T-cell (primary cell): ENCODE measurements at regions not wholly inside any gene's neighbourhood (a gene's known extent, or its start where the extent isn't known, plus 50 kb on each side); places are given as distances from the start of the nearest gene placed in this dataset.

ENCODE experiments used
- ATAC-seq, 4 experiments: fragments of 200-7000 bp in 3 of 4; fragments of 150-1000 bp in 1 of 4; cut with Tn5 transposase; replicated peaks in 1 of 4; 1 replicate in 3 of 4; 2 replicates in 1 of 4; pipeline ENCODE4 v1.10.0; 2021; ENCODE audit warnings: moderate library complexity in 3 of 4, mild to moderate bottlenecking in 2 of 4, moderate number of reproducible peaks in 1 of 4
- CTCF ChIA-PET, 2 donors: fragments of 300-600 bp; sonication (Branson Sonifier 250); formaldehyde crosslinking; loops; one replicate each; lab custom pipeline; 2022; ENCODE audit warnings: antibody characterized with exemption in 2 of 2; lab: Charles Lee
- POLR2A ChIA-PET, 2 donors: fragments of 300-600 bp; sonication (Branson Sonifier 250); formaldehyde crosslinking; loops; one replicate each; lab custom pipeline; 2022; ENCODE audit warnings: antibody characterized with exemption in 2 of 2; lab: Charles Lee
- DNase-seq, 35 experiments: peaks; one replicate each; pipeline versions ENCODE4 v3.0.0 to v3.0.0-alpha.2; 2013 to 2023
- H3K27ac ChIP-seq: one replicate; pipeline ENCODE4 v1.5.1; 2013; ENCODE audit warnings: low read length
- H3K27me3 ChIP-seq, 2 experiments: replicated peaks in 1 of 2; 1 replicate in 1 of 2; 2 replicates in 1 of 2; pipeline versions ENCODE4 v1.6.1 to v1.7.0; 2013; ENCODE audit warnings: low read length in 1 of 2, mixed read lengths in 1 of 2; ENCODE audit not compliant: control insufficient read depth in 2 of 2, insufficient read depth in 2 of 2; ENCODE audit errors: extremely low read depth in 1 of 2
- H3K36me3 ChIP-seq, 2 donors: 1 replicate in 1 of 2; 2 replicates in 1 of 2; pipeline versions ENCODE4 v1.6.1 to v1.7.0; 2013; ENCODE audit warnings: low read length in 1 of 2; ENCODE audit not compliant: control insufficient read depth in 2 of 2, insufficient read depth in 1 of 2; ENCODE audit errors: extremely low read depth in 1 of 2
- H3K4me1 ChIP-seq, 2 experiments: 1 replicate in 1 of 2; 2 replicates in 1 of 2; pipeline versions ENCODE4 v1.6.1 to v1.7.0; 2013; ENCODE audit warnings: low read length in 2 of 2, mixed read lengths in 1 of 2; ENCODE audit not compliant: insufficient read depth in 2 of 2, control insufficient read depth in 1 of 2; ENCODE audit errors: extremely low read depth in 1 of 2
- H3K4me3 ChIP-seq, 2 donors: 1 replicate in 1 of 2; 2 replicates in 1 of 2; pipeline versions ENCODE4 v1.5.1 to v1.7.0; 2013; ENCODE audit warnings: mild to moderate bottlenecking in 2 of 2, low read length in 1 of 2, moderate library complexity in 1 of 2; ENCODE audit not compliant: control insufficient read depth in 1 of 2; ENCODE audit errors: extremely low read depth in 1 of 2
- H3K9me3 ChIP-seq: 2 replicates; pipeline ENCODE4 v1.7.0; 2013
- H3K27ac Mint-ChIP-seq, 2 donors: one replicate each; pipeline ENCODE4 v1.8.0; 2020 to 2021; ENCODE audit warnings: mild to moderate bottlenecking in 2 of 2, mixed read lengths in 2 of 2
- H3K27me3 Mint-ChIP-seq, 2 donors: one replicate each; pipeline ENCODE4 v1.8.0; 2021 to 2022; ENCODE audit warnings: mixed read lengths in 2 of 2
- H3K36me3 Mint-ChIP-seq: one replicate; pipeline ENCODE4 v1.8.0; 2021; ENCODE audit warnings: mixed read lengths
- H3K4me1 Mint-ChIP-seq, 3 donors: one replicate each; pipeline ENCODE4 v1.8.0; 2020 to 2022; ENCODE audit warnings: mixed read lengths in 3 of 3, mild to moderate bottlenecking in 1 of 3
- H3K4me3 Mint-ChIP-seq, 3 donors: one replicate each; pipeline ENCODE4 v1.8.0; 2020 to 2022; ENCODE audit warnings: mild to moderate bottlenecking in 3 of 3, mixed read lengths in 3 of 3, moderate library complexity in 3 of 3
- H3K9me3 Mint-ChIP-seq, 3 donors: one replicate each; pipeline ENCODE4 v1.8.0; 2020 to 2022; ENCODE audit warnings: mixed read lengths in 3 of 3
- WGBS: methylation state at CpG from one replicate; pipeline ENCODE4 v1.1.5; 2013; ENCODE audit warnings: missing lambda C conversion rate; ENCODE audit not compliant: insufficient coverage; 5-methylcytosine and 5-hydroxymethylcytosine counted together

DNA sequence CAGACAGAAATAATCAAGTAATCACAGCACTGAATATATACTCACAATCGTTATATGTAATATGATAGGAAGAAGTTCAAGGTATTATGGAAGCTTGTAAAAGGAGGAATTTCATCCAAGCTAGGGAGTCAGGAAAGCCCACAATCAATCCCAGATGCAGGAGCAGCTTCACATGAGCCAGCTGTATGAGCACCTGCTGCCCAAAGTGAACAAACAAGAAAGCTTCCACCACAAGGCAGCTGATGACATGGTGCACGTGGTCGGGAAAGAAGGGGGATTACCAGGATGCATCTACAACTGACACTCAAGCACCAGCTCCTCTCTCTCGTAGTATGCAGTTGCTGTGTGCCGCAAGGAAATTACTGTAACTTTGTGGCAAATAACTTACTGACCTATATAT is 225.2 kb downstream of the XPNPEP1 start:
- ChIA-PET CTCF (no interaction called here), POLR2A (no interaction called here)
- ATAC-seq, result no peak
- no peak overlapping the region for H3K27ac ChIP-seq
- Mint-ChIP-seq H3K27me3 (peaks cover 2 to 8% of the 10 kb centered on the region in 2 donors), H3K27ac (no peak overlapping the region), H3K4me3 (no peak overlapping the region), H3K4me1 (no peaks in the 10 kb centered on the region), H3K36me3 (no peaks in the 10 kb centered on the region), H3K9me3 (no peaks in the 10 kb centered on the region)
- no peak overlapping the region for H3K4me3 ChIP-seq
- DNase-seq, result no peak
- no peaks in the 10 kb centered on the region for H3K36me3 ChIP-seq
- H3K27me3 ChIP-seq, result no peaks in the 10 kb centered on the region
- no peaks in the 10 kb centered on the region for H3K4me1 ChIP-seq
- H3K9me3 ChIP-seq, result no peaks in the 10 kb centered on the region
- WGBS, result 58% methylated on average over 4 of the region's 5 CpGs

DNA sequence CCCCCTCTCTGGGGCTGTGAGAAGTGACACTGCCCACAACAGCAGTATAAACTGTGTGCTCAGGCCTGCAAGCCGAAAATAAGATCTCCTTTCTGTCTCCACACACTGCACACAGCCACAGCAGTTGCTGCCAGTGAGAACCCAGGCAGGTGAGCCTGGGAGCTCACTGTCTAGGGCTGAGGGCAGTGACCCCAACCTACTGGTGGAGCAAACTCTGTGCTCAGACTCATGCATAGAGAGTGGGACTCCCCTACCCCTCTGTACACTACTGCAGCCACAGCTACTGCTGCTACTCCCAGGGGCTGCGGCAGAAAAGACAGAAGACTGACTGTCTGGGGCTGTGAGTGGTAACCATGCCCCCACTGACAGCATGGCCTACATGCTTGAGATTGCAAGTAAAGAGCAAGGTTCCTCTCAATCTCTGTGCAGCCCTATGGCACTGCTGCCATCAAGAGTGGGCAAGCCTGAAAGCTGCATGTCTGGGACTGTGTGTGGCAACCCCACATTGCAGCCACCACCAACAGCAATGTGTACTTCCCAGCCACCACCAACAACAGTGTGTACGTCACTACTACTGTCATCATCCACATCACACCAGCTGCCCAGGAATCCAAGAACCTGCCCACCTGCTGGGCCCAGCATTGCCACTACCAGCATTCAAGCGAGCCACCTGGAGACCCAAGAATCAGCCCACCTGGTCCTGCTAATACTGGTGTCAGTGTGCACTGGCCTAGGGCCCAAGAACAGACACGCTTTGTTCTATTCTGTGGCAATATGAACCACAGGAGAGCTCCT is 226.1 kb downstream of the XPNPEP1 start:
- Mint-ChIP-seq H3K9me3 (peaks cover 0 to 4% (median 0%) of the 10 kb centered on the region in 3 donors), H3K27me3 (peaks cover 2 to 11% of the 10 kb centered on the region in 2 donors), H3K36me3 (no peaks in the 10 kb centered on the region), H3K4me3 (no peak overlapping the region), H3K4me1 (no peaks in the 10 kb centered on the region), H3K27ac (no peak overlapping the region)
- ChIA-PET CTCF (no interaction called here), POLR2A (no interaction called here)
- Histone ChIP-seq H3K27ac (no peak overlapping the region), H3K4me3 (no peak overlapping the region), H3K27me3 (no peaks in the 10 kb centered on the region), H3K9me3 (no peaks in the 10 kb centered on the region), H3K4me1 (no peaks in the 10 kb centered on the region), H3K36me3 (no peaks in the 10 kb centered on the region)
- DNase-seq (no peak), ATAC-seq (no peak)
- WGBS, result 75% methylated on average over 5 of the region's 5 CpGs

- Mint-ChIP-seq H3K4me3 (no peak overlapping the region), H3K27me3 (peaks cover 2 to 13% of the 10 kb centered on the region in 2 donors), H3K9me3 (peaks cover 0 to 7% (median 0%) of the 10 kb centered on the region in 3 donors), H3K4me1 (no peaks in the 10 kb centered on the region), H3K36me3 (no peaks in the 10 kb centered on the region), H3K27ac (no peak overlapping the region)
- H3K9me3 ChIP-seq, result no peaks in the 10 kb centered on the region
- H3K27ac ChIP-seq, result no peak overlapping the region
- no peaks in the 10 kb centered on the region for H3K27me3 ChIP-seq
- ChIA-PET CTCF (no interaction called here), POLR2A (no interaction called here)
- H3K4me1 ChIP-seq, result no peaks in the 10 kb centered on the region
- H3K36me3 ChIP-seq, result no peaks in the 10 kb centered on the region
- no peak for DNase-seq
- WGBS, result 64% methylated on average over 1 of the region's 2 CpGs
- no peak overlapping the region for H3K4me3 ChIP-seq
- ATAC-seq, result no peak
Observed at GRCh38 chr10:109696462-109696861, 226.8 kb downstream of the XPNPEP1 start.

- Histone ChIP-seq H3K4me3 (no peak overlapping the region), H3K36me3 (no peaks in the 10 kb centered on the region), H3K9me3 (no peaks in the 10 kb centered on the region), H3K27ac (no peak overlapping the region), H3K4me1 (no peaks in the 10 kb centered on the region), H3K27me3 (no peaks in the 10 kb centered on the region)
- DNase-seq, result no peak
- peaks cover 3 to 15% of the 10 kb centered on the region in 2 donors for H3K27me3 Mint-ChIP-seq
- no peaks in the 10 kb centered on the region for H3K36me3 Mint-ChIP-seq
- no peak overlapping the region for H3K27ac Mint-ChIP-seq
- H3K9me3 Mint-ChIP-seq, result peaks cover 0 to 7% (median 0%) of the 10 kb centered on the region in 3 donors
- ChIA-PET CTCF (no interaction called here), POLR2A (no interaction called here)
- ATAC-seq, result no peak
- H3K4me3 Mint-ChIP-seq, result no peak overlapping the region
- no peaks in the 10 kb centered on the region for H3K4me1 Mint-ChIP-seq
Observed at GRCh38 chr10:109695988-109696387, 227.3 kb downstream of the XPNPEP1 start.

DNA sequence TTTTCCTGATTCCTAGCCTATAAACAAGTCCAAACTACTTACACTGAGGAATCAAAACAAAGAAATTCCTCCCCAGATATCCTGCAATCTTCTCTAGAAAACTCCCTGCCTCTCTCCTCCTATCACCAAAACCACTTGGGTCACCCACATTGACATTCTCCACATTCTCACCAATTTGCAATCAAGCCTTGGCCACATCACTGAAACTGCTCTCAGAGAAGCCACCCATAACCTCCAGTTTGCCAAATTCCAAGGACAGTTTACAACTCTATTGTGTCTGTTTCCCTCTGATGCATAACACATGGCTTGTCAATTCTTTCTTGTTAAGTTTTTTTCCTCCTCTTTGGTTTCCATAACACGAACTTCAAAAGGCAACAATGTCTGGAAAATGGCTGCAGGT is 233.5 kb downstream of the XPNPEP1 start:
- Mint-ChIP-seq H3K27me3 (peaks cover 5 to 8% of the 10 kb centered on the region in 2 donors), H3K36me3 (no peaks in the 10 kb centered on the region), H3K9me3 (peaks cover 0 to 13% (median 3%) of the 10 kb centered on the region in 3 donors), H3K4me3 (no peak overlapping the region), H3K27ac (no peak overlapping the region), H3K4me1 (no peaks in the 10 kb centered on the region)
- Histone ChIP-seq H3K9me3 (no peaks in the 10 kb centered on the region), H3K4me1 (no peaks in the 10 kb centered on the region), H3K27me3 (no peaks in the 10 kb centered on the region), H3K36me3 (no peaks in the 10 kb centered on the region), H3K4me3 (no peak overlapping the region), H3K27ac (no peak overlapping the region)
- WGBS, result no CpG with 5 or more reads among the region's 1 CpG
- ChIA-PET CTCF (no interaction called here), POLR2A (no interaction called here)
- DNase-seq, result no peak
- no peak for ATAC-seq

DNA sequence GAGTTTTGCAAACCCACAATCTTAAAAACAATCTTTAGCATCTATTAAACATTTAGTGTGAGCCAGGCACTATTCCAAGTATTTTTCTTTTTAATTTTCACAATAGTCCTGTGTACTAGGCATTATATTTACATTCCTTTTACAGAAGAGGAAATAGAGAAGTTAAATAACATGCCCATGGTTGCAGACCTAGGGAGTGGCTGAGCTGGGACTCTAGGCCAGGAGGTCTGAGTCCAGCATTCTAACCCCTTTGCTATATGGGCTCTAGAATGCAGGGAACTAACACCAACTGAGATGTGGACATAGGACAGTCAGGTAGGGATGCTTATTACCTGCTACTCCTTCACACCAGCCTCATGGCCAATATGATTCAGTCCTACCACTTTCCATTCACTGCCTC is 243.8 kb downstream of the XPNPEP1 start:
- Histone ChIP-seq H3K27ac (no peak overlapping the region), H3K9me3 (no peaks in the 10 kb centered on the region), H3K27me3 (no peaks in the 10 kb centered on the region), H3K36me3 (no peaks in the 10 kb centered on the region), H3K4me1 (no peaks in the 10 kb centered on the region), H3K4me3 (no peak overlapping the region)
- DNase-seq (no peak), ATAC-seq (no peak)
- CTCF ChIA-PET, result no interaction called here
- Mint-ChIP-seq H3K4me3 (no peak overlapping the region), H3K27me3 (no peaks in the 10 kb centered on the region), H3K4me1 (no peaks in the 10 kb centered on the region), H3K9me3 (peaks cover 0 to 2% (median 1%) of the 10 kb centered on the region in 3 donors), H3K27ac (no peak overlapping the region), H3K36me3 (no peaks in the 10 kb centered on the region)
- POLR2A ChIA-PET, result no interaction called here

- DNase-seq (no peak), ATAC-seq (no peak)
- Histone ChIP-seq H3K9me3 (no peaks in the 10 kb centered on the region), H3K27me3 (no peaks in the 10 kb centered on the region), H3K4me3 (no peak overlapping the region), H3K36me3 (no peaks in the 10 kb centered on the region), H3K27ac (no peak overlapping the region), H3K4me1 (no peaks in the 10 kb centered on the region)
- WGBS, result no CpG with 5 or more reads among the region's 1 CpG
- no peaks in the 10 kb centered on the region for H3K36me3 Mint-ChIP-seq
- no peaks in the 10 kb centered on the region for H3K9me3 Mint-ChIP-seq
- no peak overlapping the region for H3K27ac Mint-ChIP-seq
- no peaks in the 10 kb centered on the region for H3K27me3 Mint-ChIP-seq
- H3K4me3 Mint-ChIP-seq, result no peak overlapping the region
- no peaks in the 10 kb centered on the region for H3K4me1 Mint-ChIP-seq
- CTCF ChIA-PET, result no interaction called here
- POLR2A ChIA-PET, result no interaction called here
Observed at GRCh38 chr10:109678857-109679256, 244.5 kb downstream of the XPNPEP1 start.
